H1 (cell line): ENCODE measurements at regions not wholly inside any gene's neighbourhood (a gene's known extent, or its start where the extent isn't known, plus 50 kb on each side); places are given as distances from the start of the nearest gene placed in this dataset.

Experiments
- CTCF ChIA-PET: fragments of 300-600 bp; sonication (Branson Sonifier 250); formaldehyde crosslinking; loops from one replicate; lab custom pipeline; 2021; ENCODE audit not compliant: partially characterized antibody; lab: Charles Lee
- POLR2A ChIA-PET: fragments of 300-600 bp; sonication (Branson Sonifier 250); formaldehyde crosslinking; loops from one replicate; lab custom pipeline; 2021; ENCODE audit warnings: inconsistent platforms; ENCODE audit not compliant: partially characterized antibody; lab: Charles Lee
- DNase-seq, 2 experiments: peaks; one replicate each; pipeline versions ENCODE4 v3.0.0 to v3.0.0-alpha.2; 2010 to 2022; ENCODE audit warnings: low spot score in 2 of 2, low read depth in 1 of 2, mixed read lengths in 1 of 2
- FAIRE-seq: peaks from 2 replicates; lab custom pipeline; 2011; peaks lifted over from hg19 to GRCh38; lab: Jason Lieb, UNC
- H2AFZ ChIP-seq: 2 replicates; pipeline ENCODE4 v1.8.1; 2012; ENCODE audit warnings: low read length, inconsistent platforms
- H2AK5ac ChIP-seq: 2 replicates; pipeline ENCODE4 v1.6.1; 2013; ENCODE audit warnings: low read depth, low read length
- H2BK120ac ChIP-seq: replicated peaks from 2 replicates; pipeline ENCODE3; 2013; ENCODE audit warnings: low read depth, low read length, inconsistent platforms
- H2BK12ac ChIP-seq: 2 replicates; pipeline ENCODE4 v1.6.1; 2013; ENCODE audit warnings: low read depth, low read length
- H2BK15ac ChIP-seq: 2 replicates; pipeline ENCODE4 v1.6.1; 2013; ENCODE audit warnings: low read length
- H2BK20ac ChIP-seq: 2 replicates; pipeline ENCODE4 v1.6.1; 2013; ENCODE audit warnings: low read length
- H2BK5ac ChIP-seq: 2 replicates; pipeline ENCODE4 v1.6.1; 2013; ENCODE audit warnings: low read depth, low read length
- H3K14ac ChIP-seq: 2 replicates; pipeline ENCODE4 v1.6.1; 2013; ENCODE audit warnings: inconsistent platforms; ENCODE audit not compliant: insufficient read length
- H3K18ac ChIP-seq: 2 replicates; pipeline ENCODE4 v1.6.1; 2013; ENCODE audit warnings: low read length; ENCODE audit errors: extremely low read depth
- H3K23ac ChIP-seq: 2 replicates; pipeline ENCODE4 v1.6.1; 2013; ENCODE audit warnings: inconsistent platforms; ENCODE audit not compliant: insufficient read length
- H3K23me2 ChIP-seq: 2 replicates; pipeline ENCODE4 v1.6.1; 2013; ENCODE audit warnings: low read depth, low read length
- H3K27ac ChIP-seq: 2 replicates; pipeline ENCODE4 v1.6.1; 2011; ENCODE audit warnings: low read depth, low read length, inconsistent platforms
- H3K27me3 ChIP-seq, 4 experiments: replicated peaks in 1 of 4; 1 replicate in 1 of 4; 2 replicates in 3 of 4; pipeline versions ENCODE4 v1.6.1 to v1.8.1; 2011 to 2013; ENCODE audit warnings: low read length in 3 of 4, mild to moderate bottlenecking in 3 of 4, inconsistent platforms in 2 of 4, mixed read lengths in 2 of 4, moderate library complexity in 1 of 4; ENCODE audit not compliant: control insufficient read depth in 3 of 4, insufficient read depth in 3 of 4; ENCODE audit errors: extremely low read depth in 1 of 4
- H3K36me3 ChIP-seq, 4 experiments: 2 replicates each; pipeline versions ENCODE4 v1.6.1 to v1.8.1; 2011 to 2013; ENCODE audit warnings: mild to moderate bottlenecking in 4 of 4, low read length in 3 of 4, moderate library complexity in 2 of 4, control low read depth in 1 of 4, inconsistent platforms in 1 of 4; ENCODE audit not compliant: insufficient read depth in 4 of 4, control insufficient read depth in 2 of 4
- H3K4ac ChIP-seq: replicated peaks from 2 replicates; pipeline ENCODE3; 2013; ENCODE audit warnings: low read length, low read depth, mixed read lengths, inconsistent platforms; ENCODE audit not compliant: insufficient read length
- H3K4me1 ChIP-seq, 4 experiments: replicated peaks in 1 of 4; 1 replicate in 1 of 4; 2 replicates in 3 of 4; pipeline versions ENCODE4 v1.6.1 to v1.8.1; 2011 to 2013; ENCODE audit warnings: low read length in 3 of 4, inconsistent platforms in 2 of 4, mixed read lengths in 1 of 4; ENCODE audit not compliant: insufficient read depth in 4 of 4, control insufficient read depth in 3 of 4
- H3K4me2 ChIP-seq, 2 experiments: 2 replicates each; pipeline versions ENCODE4 v1.6.1 to v1.8.1; 2011 to 2013; ENCODE audit warnings: low read depth in 2 of 2, low read length in 2 of 2, control low read depth in 1 of 2, inconsistent platforms in 1 of 2, mild to moderate bottlenecking in 1 of 2; ENCODE audit not compliant: insufficient read depth in 1 of 2
- H3K4me3 ChIP-seq, 4 experiments: fragments of 200-600, 300-600 bp in 1 of 4; sonication (generic), shearing (Covaris generic), sonication (Bioruptor Twin) in 1 of 4; 2 replicates each; pipeline versions ENCODE4 v1.5.1 to v1.8.1; 2011 to 2016; ENCODE audit warnings: low read length in 4 of 4, low read depth in 3 of 4, control low read depth in 2 of 4, inconsistent platforms in 2 of 4, mild to moderate bottlenecking in 2 of 4, mixed read lengths in 1 of 4, moderate library complexity in 1 of 4; ENCODE audit not compliant: insufficient read depth in 2 of 4; ENCODE audit errors: extremely low read depth in 1 of 4
- H3K56ac ChIP-seq: replicated peaks from 2 replicates; pipeline ENCODE3; 2013; ENCODE audit warnings: low read depth, mild to moderate bottlenecking, mixed read lengths, low read length, inconsistent platforms; ENCODE audit not compliant: insufficient read length
- H3K79me1 ChIP-seq: 2 replicates; pipeline ENCODE4 v1.6.1; 2013; ENCODE audit warnings: low read depth, low read length, control low read depth
- H3K79me2 ChIP-seq, 2 experiments: 2 replicates each; pipeline versions ENCODE4 v1.6.1 to v1.8.1; 2012 to 2013; ENCODE audit warnings: low read length in 2 of 2, mild to moderate bottlenecking in 2 of 2, inconsistent platforms in 1 of 2; ENCODE audit not compliant: insufficient read depth in 2 of 2, control insufficient read depth in 1 of 2
- H3K9ac ChIP-seq, 4 experiments: replicated peaks in 1 of 4; 1 replicate in 1 of 4; 2 replicates in 3 of 4; pipeline versions ENCODE4 v1.6.1 to v1.8.1; 2011 to 2013; ENCODE audit warnings: low read depth in 3 of 4, low read length in 3 of 4, control low read depth in 2 of 4, mild to moderate bottlenecking in 2 of 4, moderate library complexity in 2 of 4, inconsistent platforms in 1 of 4; ENCODE audit errors: extremely low read depth in 1 of 4
- H3K9me3 ChIP-seq, 2 experiments: 2 replicates each; pipeline versions ENCODE4 v1.6.1 to v1.8.1; 2012 to 2013; ENCODE audit warnings: mild to moderate bottlenecking in 2 of 2, moderate library complexity in 2 of 2, control low read depth in 1 of 2, inconsistent platforms in 1 of 2, low read depth in 1 of 2, low read length in 1 of 2, mixed read lengths in 1 of 2; ENCODE audit not compliant: insufficient read depth in 2 of 2
- H4K20me1 ChIP-seq, 2 experiments: replicated peaks in 1 of 2; 2 replicates each; pipeline versions ENCODE3 to v1.8.1; 2011 to 2013; ENCODE audit warnings: inconsistent platforms in 2 of 2, low read length in 2 of 2, mild to moderate bottlenecking in 1 of 2; ENCODE audit not compliant: insufficient read depth in 2 of 2, control insufficient read depth in 1 of 2
- H4K5ac ChIP-seq: 2 replicates; pipeline ENCODE4 v1.6.1; 2013; ENCODE audit warnings: low read length, low read depth, mixed read lengths, inconsistent platforms; ENCODE audit not compliant: insufficient read length
- H4K8ac ChIP-seq: 2 replicates; pipeline ENCODE4 v1.8.0; 2013; ENCODE audit warnings: mild to moderate bottlenecking, moderate library complexity, low read length, inconsistent platforms; ENCODE audit not compliant: insufficient read depth; ENCODE audit errors: extremely low read depth
- H4K91ac ChIP-seq: replicated peaks from 2 replicates; pipeline ENCODE3; 2013; ENCODE audit warnings: low read length, mixed read lengths, inconsistent platforms; ENCODE audit not compliant: insufficient read length
- EZH2 ChIP-seq: fragments of 200-600 bp; sonication (generic); IDR thresholded peaks from 2 replicates; pipeline ENCODE4 v1.7.1; 2012; ENCODE audit warnings: low read depth, mild to moderate bottlenecking, moderate library complexity, low read length, inconsistent platforms; ENCODE audit not compliant: severe bottlenecking
- WGBS, 2 experiments: shearing (Covaris generic) in 1 of 2; methylation state at CpG; one replicate each; pipeline versions ENCODE4 v1.1.6 to v1.1.7; 2013 to 2015; ENCODE audit warnings: low lambda C conversion rate in 2 of 2, mixed read lengths in 2 of 2, inconsistent platforms in 1 of 2, low coverage in 1 of 2, missing lambda C conversion rate in 1 of 2; ENCODE audit not compliant: insufficient replicate concordance in 2 of 2, insufficient coverage in 1 of 2, insufficient read length in 1 of 2; ENCODE audit errors: extremely low coverage in 1 of 2, missing lambda C conversion rate in 1 of 2; 5-methylcytosine and 5-hydroxymethylcytosine counted together

DNA sequence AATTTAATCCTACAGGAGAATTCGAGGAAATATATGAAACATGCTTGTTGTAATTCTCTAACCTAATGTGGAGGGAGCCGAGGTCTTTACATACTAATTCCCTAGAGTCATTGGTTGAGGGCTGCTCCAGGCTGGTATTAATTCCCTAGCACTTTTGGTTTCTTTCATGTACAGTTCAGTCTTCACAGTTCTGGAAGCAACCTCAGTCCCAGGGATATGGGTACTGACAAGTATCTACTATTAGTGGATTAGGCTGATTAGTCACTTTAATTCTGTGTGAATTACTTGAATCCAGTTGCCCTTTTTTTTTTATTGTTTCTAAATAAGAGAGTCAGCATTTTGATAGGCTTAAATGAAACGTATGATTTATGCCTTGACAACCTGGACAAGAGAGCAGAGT is 172.3 kb upstream of the HTR2A start:
- no peaks in the 10 kb centered on the region for H3K79me1 ChIP-seq
- no peaks in the 10 kb centered on the region for H3K4me1 ChIP-seq
- H3K79me2 ChIP-seq = no peaks in the 10 kb centered on the region
- H3K23ac ChIP-seq = no peak overlapping the region
- H2AFZ ChIP-seq = no peak overlapping the region
- 0 out of 4 replicates have a peak, but pooled peaks cover 0 to 3% of the 10 kb centered on the region in 2 experiments for H3K9me3 ChIP-seq
- DNase-seq (no peak), FAIRE-seq (no peak)
- H3K4me2 ChIP-seq = no peak overlapping the region
- no peak overlapping the region for H3K56ac ChIP-seq
- 0 out of 2 replicates have a peak overlapping the region, but pooled peaks have one; percentile 16 for H2BK20ac ChIP-seq
- no peak overlapping the region for H3K4me3 ChIP-seq
- no peak overlapping the region for H2BK120ac ChIP-seq
- 86% methylated on average over 3 of the region's 3 CpGs; no CpG with 5 or more reads in 1 of the 2 experiments for WGBS, 2 experiments
- no peaks in the 10 kb centered on the region; a peak in 1 of 7 replicates for H3K27me3 ChIP-seq
- H3K4ac ChIP-seq = no peak overlapping the region
- H3K36me3 ChIP-seq = no peaks in the 10 kb centered on the region
- H3K18ac ChIP-seq = no peak overlapping the region
- no peak overlapping the region for H4K91ac ChIP-seq
- H4K8ac ChIP-seq = no peak overlapping the region
- H2BK5ac ChIP-seq = no peak overlapping the region
- H3K9ac ChIP-seq = no peak overlapping the region
- no peaks in the 10 kb centered on the region for H4K20me1 ChIP-seq
- H4K5ac ChIP-seq = no peak overlapping the region
- peak overlapping the region; percentile 51; the same call in 1 of the 2 replicates for H2BK12ac ChIP-seq
- no peak overlapping the region for H2AK5ac ChIP-seq
- POLR2A ChIA-PET = no interaction called here
- H3K27ac ChIP-seq = no peak overlapping the region
- CTCF ChIA-PET = interaction anchor here (0.7 to 1.0 kb wide), 2 partner anchors 23 to 216 kb away, joined by 3 read pairs; no protein-coding TSS in a partner anchor
- no peaks in the 10 kb centered on the region for H3K23me2 ChIP-seq
- no peak overlapping the region for H2BK15ac ChIP-seq
- no peak overlapping the region for H3K14ac ChIP-seq
- no peak for TF ChIP-seq EZH2
